Left forelimb (tissue), 1 donor: ENCODE measurements at regions not wholly inside any gene's neighbourhood (a gene's known extent, or its start where the extent isn't known, plus 50 kb on each side); places are given as distances from the start of the nearest gene placed in this dataset.

Experiments
- DNase-seq: peaks from one replicate; pipeline ENCODE4 v3.0.0-alpha.2; 2018; ENCODE audit warnings: low spot score

DNA sequence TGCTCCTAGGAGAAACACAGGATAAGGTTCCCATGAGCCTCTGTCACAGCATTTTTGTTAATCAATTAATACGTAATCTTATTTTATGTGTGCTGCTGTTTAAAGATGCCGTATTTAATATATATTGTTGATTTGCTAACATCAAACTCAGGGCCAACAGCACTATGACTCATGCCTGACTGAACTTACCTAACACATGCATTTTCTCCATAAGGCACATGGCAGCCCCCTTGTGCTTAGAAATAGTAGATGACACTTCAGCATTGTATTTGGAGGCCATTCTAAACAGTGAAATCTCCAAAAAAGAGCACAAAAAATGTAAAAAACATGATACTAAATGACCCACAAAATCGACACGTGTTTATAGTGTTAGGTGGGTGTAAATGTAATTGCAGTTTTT lies 314.8 kb downstream of the MYCN start:
- no peak for DNase-seq

DNA sequence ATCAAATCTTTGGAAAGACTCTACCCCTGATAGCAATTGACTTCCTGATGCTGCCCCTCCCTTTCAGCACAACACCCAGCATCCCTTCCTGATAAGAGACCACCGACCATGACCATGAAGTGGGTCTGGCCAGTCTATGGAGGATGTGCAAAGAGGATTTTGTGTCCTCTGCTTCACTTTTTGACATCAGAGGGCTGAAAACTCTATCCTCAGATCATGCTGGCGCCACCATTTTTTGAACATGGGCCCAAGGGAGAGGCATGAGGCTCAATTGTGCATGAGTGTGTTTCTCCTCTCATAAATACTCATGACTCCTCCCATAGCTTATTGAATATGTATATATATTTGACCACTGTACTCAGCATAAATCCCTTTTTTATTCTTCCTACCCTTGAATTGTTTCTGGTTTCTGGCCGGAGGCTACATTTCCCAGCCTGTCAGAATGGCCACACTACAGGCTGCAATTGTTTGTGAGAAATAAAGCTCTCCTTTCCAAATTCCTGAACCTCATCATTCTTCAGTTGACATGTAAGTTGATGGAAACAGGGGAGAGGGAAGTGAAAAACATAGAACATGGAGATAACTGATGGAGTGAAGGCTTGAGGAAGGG lies 314.1 kb downstream of the MYCN start:
- no peak for DNase-seq

DNA sequence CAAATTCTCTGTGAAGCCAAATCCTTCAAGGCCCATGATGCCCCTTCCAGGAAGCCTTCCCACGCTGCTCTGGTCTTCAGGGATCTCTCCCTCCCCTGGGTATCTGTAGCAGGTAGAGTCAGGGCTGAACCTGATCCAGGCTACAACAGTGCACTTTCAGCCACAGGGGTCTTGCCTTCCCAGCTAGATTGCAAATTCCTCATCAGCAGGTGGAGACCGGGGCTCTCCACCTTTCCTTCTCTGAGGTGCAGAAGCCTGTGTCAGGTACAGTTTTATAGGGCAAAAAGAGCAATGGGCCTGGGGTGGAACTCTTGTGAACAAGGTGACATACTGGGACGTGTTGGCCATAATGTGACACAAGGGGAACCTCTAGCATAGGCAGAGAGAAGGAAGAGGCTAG lies 312.9 kb downstream of the MYCN start:
- DNase-seq = no peak

DNA sequence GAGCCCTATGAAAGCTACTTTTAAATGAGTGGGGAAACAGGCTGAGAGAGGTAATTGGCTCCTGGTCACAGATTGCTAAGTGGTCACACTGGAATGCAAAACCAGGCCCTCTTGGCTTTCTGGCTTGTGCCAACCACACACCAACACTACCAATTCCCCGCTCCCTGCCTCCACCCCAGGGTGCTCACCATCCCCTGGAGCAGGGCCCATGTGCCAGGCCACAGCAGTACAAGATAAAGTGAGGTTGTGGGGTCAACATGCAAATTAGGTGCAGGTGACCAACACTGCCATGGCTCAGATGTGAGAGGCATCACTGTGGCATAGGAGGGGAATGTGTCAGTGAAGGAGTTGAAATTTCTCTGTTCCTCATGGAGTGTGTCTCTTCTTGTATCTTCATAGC lies 312.5 kb downstream of the MYCN start:
- no peak for DNase-seq

DNA sequence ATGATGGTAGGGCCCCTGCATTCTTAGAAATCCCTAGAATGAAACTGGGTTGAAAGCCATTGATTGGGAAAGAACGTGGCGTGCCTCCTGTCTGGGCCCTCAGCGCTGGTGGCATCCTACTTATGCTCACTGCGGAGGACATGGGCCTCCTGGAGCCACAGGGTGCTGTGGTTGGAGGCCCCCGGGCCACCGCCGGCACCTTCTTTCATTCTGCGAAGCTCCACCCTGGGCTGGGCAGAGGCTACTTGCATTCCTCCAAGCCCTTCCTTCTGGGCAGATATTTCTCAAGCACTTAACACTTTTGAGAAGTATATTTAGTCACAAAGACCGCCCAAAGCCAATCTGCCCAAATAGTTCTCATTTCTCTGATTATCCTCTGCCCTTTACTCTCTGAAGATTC lies 311.9 kb downstream of the MYCN start:
- no peak for DNase-seq

DNA sequence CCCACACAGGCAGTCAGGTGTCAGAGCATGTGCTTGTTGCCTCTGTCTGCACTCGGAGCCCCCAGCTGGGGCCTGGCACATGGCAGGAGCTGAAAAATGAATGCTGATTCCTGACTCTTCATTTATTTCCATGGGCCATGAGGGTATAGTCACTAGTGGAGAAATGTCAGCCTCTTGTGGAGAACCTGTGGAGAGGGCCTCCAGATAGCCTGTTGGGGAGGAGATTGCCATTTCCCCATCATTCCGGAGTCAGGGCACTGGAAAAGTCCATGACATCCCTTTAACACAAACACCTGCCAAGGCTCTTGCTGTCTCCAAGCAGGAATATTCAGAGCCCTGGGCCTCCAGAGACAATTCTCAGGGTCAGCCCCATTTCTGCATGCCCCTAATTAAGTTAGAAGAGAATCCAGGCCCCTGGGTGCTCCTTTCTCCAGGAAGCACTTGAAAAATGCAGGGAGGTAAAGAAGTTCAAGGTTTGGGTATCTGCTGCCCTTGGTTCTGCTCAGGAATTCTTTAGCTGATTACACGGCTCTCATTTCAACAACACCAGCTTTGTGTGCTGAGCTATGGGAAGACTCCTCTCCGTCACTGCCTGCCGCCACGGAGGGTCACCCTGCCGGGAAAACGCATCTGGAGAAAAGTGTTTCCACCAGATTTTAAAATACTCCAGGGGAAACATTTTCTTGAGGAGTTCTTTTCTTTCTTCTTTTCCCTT lies 311.3 kb downstream of the MYCN start:
- no peak for DNase-seq

DNA sequence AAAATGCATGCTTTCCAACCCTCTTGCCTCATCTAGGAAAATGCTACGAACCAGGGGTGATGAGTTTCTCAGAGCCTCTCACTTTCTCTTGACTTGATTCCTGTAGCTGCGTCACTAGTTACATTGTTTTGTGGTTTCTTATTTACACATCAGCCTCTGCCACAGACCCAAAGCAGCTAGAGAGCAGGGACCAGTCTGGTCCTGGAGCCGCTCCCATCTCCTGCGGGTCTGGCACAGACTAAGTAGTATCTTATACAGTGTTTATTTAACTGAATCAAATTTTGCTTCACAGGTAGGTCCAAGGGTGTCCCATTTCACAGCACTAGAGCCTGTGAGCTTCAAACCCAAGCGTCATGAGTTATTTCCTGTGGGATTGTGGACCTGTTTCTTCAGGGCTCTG lies 310.5 kb downstream of the MYCN start:
- DNase-seq = no peak

DNA sequence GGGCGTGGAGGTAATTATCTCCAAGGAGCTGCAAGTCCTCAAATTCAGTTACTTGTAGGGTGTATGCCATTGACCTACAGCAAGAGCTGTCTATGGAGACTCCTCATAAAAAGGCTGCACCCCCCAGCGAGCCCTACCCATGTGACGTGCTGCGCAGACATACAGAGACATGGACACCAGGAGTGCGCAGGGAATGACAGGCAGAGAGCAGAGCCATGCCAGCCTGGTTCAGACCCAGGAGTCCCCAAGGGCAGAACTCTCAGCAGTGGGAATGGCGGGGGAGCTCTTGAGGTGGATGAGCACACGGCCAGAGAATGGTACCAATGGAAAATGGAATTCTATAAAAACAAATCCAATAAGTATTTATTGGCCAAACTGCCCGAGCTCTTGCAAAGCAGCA lies 310.1 kb downstream of the MYCN start:
- DNase-seq = no peak

DNA sequence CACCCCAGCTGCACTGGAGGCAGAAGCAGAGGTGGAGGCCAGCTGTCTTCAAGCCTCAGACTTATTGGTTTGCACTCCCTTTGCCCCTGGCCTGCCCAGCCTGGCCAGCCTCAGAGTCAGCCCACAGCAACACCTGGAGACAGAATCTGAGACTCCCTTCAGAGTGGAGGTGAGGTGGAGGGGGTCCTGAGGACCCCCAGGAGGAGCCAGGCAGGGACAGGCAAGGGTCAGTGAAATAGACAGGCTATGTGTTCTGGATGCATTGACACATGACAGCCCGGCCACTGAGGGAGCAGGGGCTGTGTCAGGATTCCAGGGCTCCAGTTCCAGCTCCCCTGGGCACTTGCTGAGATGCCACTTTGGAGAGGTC lies 309.7 kb downstream of the MYCN start:
- no peak for DNase-seq

DNA sequence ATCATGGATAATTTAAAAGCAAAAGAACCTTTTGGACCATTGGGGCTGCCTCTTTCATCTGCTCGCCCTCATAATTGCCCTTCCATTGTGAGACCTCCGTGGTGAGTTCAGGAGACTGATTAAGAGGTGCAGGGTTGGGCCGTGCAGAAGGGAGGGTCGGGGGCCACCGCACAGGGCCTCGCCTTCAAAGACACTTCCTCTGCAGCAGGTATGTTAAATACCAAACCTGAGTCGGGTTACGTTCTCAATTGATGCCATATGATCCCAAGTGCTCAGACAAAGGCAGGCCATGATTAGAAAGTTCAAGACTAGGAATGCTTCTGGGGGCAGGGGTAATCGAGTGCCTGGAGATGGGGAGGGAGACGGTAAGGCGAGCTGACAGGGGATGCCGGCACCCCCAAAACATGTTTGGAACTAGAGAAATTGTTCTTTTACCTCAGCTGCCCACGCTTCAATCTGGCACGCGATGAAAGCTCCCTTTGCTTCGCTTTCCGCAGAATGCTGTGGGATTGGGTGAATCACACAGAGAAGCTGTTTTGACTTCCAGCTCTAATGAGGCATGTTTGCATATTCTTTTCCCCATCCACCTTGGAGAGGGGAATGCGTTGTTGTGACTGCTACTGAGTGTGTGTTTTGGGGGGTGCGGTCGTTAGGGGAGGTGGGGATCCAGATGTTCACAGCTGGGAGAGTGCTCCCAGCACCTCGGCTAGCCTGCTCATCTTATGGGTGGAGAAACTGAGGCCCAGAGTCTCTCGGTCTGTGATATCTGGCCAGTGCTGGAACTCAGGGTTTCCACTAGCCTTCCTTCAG lies 309.1 kb downstream of the MYCN start:
- no peak for DNase-seq

DNA sequence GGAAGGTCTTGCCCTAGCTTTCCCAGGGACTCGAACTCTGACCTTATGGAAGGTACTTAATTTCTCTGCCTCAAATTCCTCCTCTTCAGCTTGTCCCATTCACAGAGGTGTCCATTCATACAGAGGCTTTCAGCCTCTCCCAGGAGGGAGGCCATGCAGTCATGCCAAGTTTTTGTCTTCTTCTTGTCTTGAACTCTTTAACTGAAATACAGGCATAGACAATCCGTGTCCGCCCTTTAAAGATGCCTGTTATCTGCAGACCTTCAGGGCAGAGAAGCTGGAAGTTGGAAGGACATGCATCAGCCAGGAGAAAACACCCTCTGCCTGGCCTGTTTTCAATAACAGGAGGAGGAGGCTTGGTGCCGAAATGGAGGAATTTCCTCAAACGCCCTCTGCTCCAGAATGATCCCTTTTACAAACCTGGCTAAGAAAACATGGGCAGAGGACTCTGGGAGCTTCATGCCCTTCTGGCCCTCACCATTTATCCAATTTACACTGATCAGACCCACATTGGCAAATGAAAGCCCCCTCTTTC lies 308.3 kb downstream of the MYCN start:
- no peak for DNase-seq

DNA sequence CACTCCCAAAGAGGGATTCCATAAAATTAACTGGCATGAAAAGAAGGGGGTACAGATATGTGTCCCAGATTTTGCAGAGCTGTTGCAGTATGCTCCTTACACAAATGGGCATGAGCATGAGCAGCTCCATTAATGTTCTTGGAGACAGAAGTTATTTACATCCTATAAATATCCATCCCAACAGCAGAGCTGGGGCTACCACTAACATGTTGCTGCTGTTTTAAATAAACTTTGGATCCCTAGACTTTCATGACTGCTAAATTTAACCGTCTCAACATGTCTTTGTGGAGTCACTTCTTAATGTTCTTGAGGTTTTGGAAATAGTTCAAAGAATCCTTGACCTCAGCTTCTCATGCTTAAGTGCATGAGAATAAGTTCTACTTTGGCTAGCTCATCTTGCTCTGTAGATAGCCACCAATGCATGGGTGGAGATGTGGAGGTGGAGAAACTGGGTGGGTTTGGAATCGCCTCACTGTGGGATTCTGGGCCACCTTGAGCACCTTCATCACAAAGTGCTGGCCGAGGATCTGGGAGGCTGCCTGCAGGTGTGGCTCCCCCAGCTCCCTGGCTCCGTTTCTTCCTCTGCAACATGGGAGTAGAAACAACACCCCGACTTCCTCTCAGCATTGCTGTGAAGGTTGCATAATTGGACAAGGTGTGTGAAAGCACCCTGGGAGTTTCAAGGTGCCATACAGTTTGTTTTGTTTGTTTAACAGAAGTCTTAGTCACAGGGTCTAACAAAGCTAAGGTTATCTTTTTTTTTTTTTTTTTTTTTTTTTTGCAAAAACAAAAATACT lies 307.2 kb downstream of the MYCN start:
- DNase-seq = no peak

DNA sequence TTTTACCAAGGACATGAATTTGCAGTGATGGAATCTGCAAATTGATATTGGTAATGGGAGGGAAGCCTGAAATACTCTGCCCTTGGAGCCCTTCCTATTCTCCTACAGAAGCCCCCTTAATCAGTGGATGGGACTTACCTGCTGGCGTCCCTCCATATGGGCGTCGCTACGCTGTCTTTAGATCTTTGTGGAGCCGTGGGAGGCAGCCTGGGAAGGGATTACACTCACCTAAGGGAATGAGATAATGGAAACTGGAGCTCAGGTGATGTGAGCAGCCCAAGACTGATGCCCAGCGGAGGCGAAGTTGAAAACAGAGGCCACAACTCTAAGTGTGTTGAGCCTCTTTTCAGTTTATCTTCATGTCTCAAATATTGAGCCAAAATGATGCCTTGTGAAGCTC lies 306.6 kb downstream of the MYCN start:
- DNase-seq = no peak

DNA sequence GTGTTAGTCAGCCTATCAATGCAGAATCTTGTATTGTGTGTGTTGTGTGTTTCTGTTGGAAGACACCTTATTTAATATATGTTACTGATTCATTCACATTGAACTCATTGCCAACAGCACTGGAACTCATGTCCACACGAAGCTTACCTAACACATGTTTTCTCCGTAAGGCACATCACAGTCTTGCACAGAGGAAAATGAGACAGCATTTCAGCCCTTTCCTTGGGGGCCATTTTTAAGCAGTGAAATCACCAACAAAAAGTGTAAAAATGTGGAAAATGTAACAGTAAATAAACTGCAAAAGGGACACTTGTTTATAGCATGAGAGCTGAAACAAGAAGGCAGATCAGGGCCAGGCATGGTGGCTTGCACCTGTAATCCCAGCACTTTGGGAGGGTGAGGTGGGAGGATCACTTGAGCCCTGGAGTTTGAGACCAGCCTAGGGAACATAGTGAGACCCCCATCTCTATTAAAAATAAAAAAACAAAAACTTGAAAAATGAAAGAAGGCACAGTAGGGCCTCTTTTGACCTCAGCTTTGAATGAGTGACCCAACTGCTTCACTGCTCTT lies 306.0 kb downstream of the MYCN start:
- no peak for DNase-seq

DNA sequence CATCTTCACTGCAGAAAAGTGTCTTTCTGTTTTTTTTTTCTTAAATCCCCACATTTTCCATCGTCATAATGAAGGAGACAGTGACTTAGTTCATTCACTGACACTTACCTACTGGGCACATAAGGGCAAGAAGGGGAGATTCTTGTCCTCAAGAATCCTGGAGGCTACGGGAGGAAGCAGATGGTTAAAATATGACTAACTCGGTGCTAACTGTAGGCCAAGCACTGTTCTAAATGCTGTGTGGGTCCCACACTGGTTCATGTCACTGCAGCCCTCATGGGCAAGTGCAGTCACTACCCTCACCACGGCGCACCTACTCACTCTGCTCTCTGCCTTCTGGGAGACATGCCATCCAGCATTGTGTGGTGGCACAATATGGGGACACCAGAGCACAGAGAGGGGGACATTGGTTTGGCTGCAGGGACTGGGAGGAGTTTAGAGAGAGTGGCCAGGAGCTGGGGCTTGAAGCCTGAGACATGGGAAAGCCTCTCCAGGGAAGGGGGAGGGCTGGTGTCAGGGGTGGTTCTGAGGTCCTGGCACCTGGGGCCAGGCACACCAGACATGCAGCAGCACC lies 305.2 kb downstream of the MYCN start:
- DNase-seq = no peak

DNA sequence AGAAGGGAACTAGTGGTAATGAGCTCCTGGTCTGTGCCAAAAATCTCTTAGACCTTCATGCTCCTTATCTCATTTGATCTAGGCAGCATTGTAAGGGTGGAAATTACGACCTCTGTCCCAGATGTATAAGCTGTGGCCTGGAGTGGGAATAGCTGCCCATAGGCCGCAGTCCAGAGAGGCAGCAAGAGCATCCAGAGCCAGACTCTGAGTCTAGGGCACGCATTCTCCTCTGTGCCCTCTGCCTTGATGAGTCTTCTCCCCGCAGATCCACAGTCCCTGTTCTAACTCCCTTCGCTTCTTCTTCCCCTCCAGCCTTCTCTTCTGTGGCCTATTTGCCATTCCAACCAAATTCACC lies 304.6 kb downstream of the MYCN start:
- no peak for DNase-seq

DNA sequence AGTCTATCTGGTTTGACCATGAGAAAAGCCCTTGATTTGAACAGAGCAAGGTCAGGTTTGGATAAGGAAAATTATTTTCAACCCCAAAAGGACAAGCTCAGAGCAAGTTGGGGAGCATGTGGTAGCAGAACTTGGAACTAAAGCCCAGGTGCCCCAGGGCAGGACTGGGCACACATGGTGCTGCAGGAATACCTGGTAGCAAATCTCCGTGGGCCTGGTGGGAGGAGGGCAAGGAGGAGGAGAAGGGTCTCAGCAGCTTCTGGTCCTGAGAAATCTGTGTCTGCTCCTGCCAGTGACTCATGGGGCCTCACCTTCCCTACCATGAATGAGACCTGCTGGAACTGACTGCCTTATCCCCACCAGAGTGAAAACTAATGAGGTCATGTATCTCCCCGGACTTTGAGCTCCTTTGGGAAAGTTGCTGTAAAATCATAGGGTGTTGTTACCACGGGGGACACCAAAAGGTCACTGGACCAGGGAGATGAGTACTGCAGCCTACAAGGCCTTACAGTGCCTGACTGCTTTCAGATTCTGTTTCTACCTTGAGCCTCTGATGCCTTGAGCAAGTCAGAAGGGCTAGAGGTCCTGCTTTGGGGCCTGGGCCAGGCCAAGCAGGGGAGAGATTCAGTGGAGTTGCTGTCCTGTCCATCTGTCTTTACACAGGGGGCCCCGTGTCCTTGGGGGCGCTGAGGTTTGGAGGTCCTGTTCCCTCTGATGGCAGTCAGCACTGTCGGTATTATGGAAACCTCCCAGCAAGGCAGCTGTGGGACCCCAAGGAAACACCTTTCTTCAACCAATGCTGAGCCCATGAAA lies 304.0 kb downstream of the MYCN start:
- DNase-seq = no peak

DNA sequence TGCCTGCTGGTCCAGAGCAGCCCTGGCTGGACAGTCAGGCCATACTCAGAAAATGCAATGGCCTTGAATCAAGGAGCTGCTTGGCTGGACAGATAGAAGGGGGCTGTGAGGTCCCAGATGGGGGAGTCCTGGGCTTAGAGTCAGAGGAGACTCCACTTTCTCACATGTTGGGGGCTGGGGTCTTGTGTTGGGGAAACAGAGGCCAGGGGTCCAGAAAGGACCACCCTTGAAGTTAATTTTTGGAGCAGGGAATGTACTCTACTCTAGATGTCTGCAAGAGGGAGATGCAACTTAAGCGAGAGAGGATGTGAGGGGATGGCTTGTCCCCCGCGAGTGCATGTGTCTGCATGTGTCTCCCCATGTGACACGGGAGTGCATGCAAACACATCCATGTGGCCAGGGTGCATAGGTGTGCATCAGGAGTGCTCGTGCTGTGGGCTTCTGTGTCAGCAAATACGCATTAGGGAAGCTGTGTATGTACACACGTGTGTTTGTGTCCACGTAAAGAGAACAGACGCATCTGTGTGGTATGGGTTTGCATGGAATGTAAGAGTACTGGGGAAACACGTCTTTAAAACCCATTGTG lies 303.2 kb downstream of the MYCN start:
- DNase-seq = no peak

DNA sequence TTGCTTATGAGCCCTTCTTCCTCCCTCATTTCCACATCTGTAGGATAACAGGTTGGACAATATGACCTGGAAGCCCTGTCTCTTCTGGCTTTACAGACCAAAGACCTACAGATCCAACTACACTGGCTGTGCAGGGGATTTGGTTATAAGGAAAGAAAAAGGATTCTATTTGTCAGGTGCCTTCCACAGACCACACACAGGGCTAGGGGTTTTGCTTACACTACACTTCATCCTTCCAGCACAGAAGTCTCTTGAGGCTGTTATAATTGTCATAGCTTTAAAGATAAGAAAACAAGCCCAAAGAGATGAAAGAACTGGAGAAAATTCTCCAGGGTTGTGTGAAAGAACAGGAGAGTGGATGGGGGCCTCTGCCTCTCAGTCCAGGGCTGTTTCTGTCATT lies 302.6 kb downstream of the MYCN start:
- DNase-seq = no peak
